Muscle of leg (tissue), 3 donors: ENCODE measurements at regions not wholly inside any gene's neighbourhood (a gene's known extent, or its start where the extent isn't known, plus 50 kb on each side); places are given as distances from the start of the nearest gene placed in this dataset.

ENCODE experiments used
- DNase-seq: peaks from one replicate; pipeline ENCODE4 v3.0.0; 2013
- H3K27ac ChIP-seq: one replicate; pipeline ENCODE4 v1.5.1; 2013; ENCODE audit warnings: mild to moderate bottlenecking, low read length, control low read depth
- H3K27me3 ChIP-seq: one replicate; pipeline ENCODE4 v1.6.1; 2013; ENCODE audit warnings: low read length; ENCODE audit not compliant: control insufficient read depth, insufficient read depth
- H3K36me3 ChIP-seq: one replicate; pipeline ENCODE4 v1.6.1; 2013; ENCODE audit warnings: low read length; ENCODE audit not compliant: control insufficient read depth, insufficient read depth
- H3K4me1 ChIP-seq: one replicate; pipeline ENCODE4 v1.6.1; 2013; ENCODE audit warnings: low read length; ENCODE audit not compliant: control insufficient read depth, insufficient read depth
- H3K4me3 ChIP-seq: one replicate; pipeline ENCODE4 v1.5.1; 2013; ENCODE audit warnings: low read length, control low read depth
- H3K9me3 ChIP-seq: replicated peaks from 2 replicates; pipeline ENCODE4 v1.6.1; 2013; ENCODE audit warnings: low read depth, low read length; ENCODE audit not compliant: control insufficient read depth
- WGBS: methylation state at CpG from one replicate; pipeline ENCODE4 v1.1.5; 2013; ENCODE audit warnings: missing lambda C conversion rate; ENCODE audit not compliant: insufficient coverage; 5-methylcytosine and 5-hydroxymethylcytosine counted together

DNA sequence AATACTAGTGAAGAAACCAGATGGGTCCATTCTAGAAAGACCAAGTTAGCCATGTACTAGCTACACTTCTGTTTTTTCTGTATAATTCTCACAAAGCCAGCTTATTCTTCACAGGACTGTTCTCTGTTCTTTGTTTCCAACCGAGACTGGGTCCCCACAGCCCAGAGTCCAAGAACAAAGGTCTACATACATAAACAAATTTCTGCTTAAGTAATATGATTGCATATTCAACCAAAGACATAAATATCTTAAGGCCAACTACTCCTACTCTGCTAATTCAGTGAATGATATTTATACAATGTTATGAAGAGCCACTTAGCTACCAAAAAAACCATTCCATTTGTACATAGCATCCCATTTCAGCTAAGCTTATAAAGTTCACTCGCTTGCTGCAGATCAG is 299.8 kb upstream of the CCDC54 start:
- H3K36me3 ChIP-seq = no peaks in the 10 kb centered on the region
- no CpG with 5 or more reads among the region's 2 CpGs for WGBS
- H3K27ac ChIP-seq = no peak overlapping the region
- no peaks in the 10 kb centered on the region for H3K4me1 ChIP-seq
- DNase-seq = no peak
- H3K4me3 ChIP-seq = no peak overlapping the region
- no peaks in the 10 kb centered on the region for H3K9me3 ChIP-seq
- no peaks in the 10 kb centered on the region for H3K27me3 ChIP-seq

- no peak for DNase-seq
- no CpG with 5 or more reads among the region's 3 CpGs for WGBS
- H3K27ac ChIP-seq = no peak overlapping the region
- H3K36me3 ChIP-seq = no peaks in the 10 kb centered on the region
- no peaks in the 10 kb centered on the region for H3K9me3 ChIP-seq
- no peaks in the 10 kb centered on the region for H3K4me1 ChIP-seq
- H3K4me3 ChIP-seq = no peak overlapping the region
- no peaks in the 10 kb centered on the region for H3K27me3 ChIP-seq
Observed at GRCh38 chr3:107082527-107082926, 294.7 kb upstream of the CCDC54 start.

- Histone ChIP-seq H3K9me3 (no peaks in the 10 kb centered on the region), H3K27me3 (no peaks in the 10 kb centered on the region), H3K4me3 (no peak overlapping the region), H3K27ac (no peak overlapping the region), H3K36me3 (no peaks in the 10 kb centered on the region), H3K4me1 (no peaks in the 10 kb centered on the region)
- WGBS = 91% methylated on average over 3 of the region's 3 CpGs
- DNase-seq = no peak
Observed at GRCh38 chr3:107085261-107085660, 292.0 kb upstream of the CCDC54 start.

- no peaks in the 10 kb centered on the region for H3K4me1 ChIP-seq
- DNase-seq = no peak
- H3K27ac ChIP-seq = no peak overlapping the region
- WGBS = no CpG with 5 or more reads among the region's 3 CpGs
- H3K4me3 ChIP-seq = no peak overlapping the region
- H3K9me3 ChIP-seq = no peaks in the 10 kb centered on the region
- H3K27me3 ChIP-seq = no peaks in the 10 kb centered on the region
- no peaks in the 10 kb centered on the region for H3K36me3 ChIP-seq
Observed at GRCh38 chr3:107092121-107092520, 285.1 kb upstream of the CCDC54 start.

- H3K9me3 ChIP-seq = no peaks in the 10 kb centered on the region
- DNase-seq = no peak
- H3K4me3 ChIP-seq = no peak overlapping the region
- no peaks in the 10 kb centered on the region for H3K4me1 ChIP-seq
- no peaks in the 10 kb centered on the region for H3K36me3 ChIP-seq
- H3K27ac ChIP-seq = no peak overlapping the region
- no peaks in the 10 kb centered on the region for H3K27me3 ChIP-seq
Observed at GRCh38 chr3:107098864-107099263, 278.4 kb upstream of the CCDC54 start.

DNA sequence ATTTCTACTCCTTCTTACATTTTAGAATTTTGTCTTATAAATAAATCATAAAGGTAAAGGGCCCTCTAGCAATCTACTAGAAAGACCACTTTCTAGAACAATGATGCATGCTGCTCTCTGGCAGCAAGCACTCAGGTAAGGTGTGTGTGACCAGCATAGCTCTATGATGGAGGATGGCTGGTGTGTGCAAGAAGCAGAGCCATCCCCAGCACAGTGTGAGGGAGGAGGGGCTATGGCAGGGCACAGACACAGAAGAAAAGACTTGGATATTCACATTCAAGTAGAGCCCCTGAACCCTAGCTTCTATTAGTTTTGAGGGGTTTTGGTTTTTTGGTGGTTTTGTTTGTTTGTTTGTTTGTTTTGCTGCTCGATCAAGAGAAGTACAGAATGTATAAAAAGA is 277.1 kb upstream of the CCDC54 start:
- no peak for DNase-seq
- Histone ChIP-seq H3K4me3 (no peak overlapping the region), H3K4me1 (no peaks in the 10 kb centered on the region), H3K9me3 (no peaks in the 10 kb centered on the region), H3K36me3 (no peaks in the 10 kb centered on the region), H3K27me3 (no peaks in the 10 kb centered on the region), H3K27ac (no peak overlapping the region)
- WGBS = no CpG with 5 or more reads among the region's 1 CpG

- Histone ChIP-seq H3K9me3 (no peaks in the 10 kb centered on the region), H3K4me1 (no peaks in the 10 kb centered on the region), H3K27ac (no peak overlapping the region), H3K36me3 (no peaks in the 10 kb centered on the region), H3K4me3 (no peak overlapping the region), H3K27me3 (no peaks in the 10 kb centered on the region)
- no peak for DNase-seq
- no CpG with 5 or more reads among the region's 1 CpG for WGBS
Observed at GRCh38 chr3:107100573-107100972, 276.7 kb upstream of the CCDC54 start.

GRCh38 chr3:107103786-107104185 is 273.5 kb upstream of the CCDC54 start:
- H3K36me3 ChIP-seq = no peaks in the 10 kb centered on the region
- no peaks in the 10 kb centered on the region for H3K4me1 ChIP-seq
- H3K27me3 ChIP-seq = no peaks in the 10 kb centered on the region
- no CpG with 5 or more reads among the region's 2 CpGs for WGBS
- no peak overlapping the region for H3K27ac ChIP-seq
- no peaks in the 10 kb centered on the region for H3K9me3 ChIP-seq
- no peak overlapping the region for H3K4me3 ChIP-seq
- no peak for DNase-seq

- WGBS = 83% methylated on average over 6 of the region's 7 CpGs
Observed at GRCh38 chr3:107106316-107106715, 270.9 kb upstream of the CCDC54 start.

DNA sequence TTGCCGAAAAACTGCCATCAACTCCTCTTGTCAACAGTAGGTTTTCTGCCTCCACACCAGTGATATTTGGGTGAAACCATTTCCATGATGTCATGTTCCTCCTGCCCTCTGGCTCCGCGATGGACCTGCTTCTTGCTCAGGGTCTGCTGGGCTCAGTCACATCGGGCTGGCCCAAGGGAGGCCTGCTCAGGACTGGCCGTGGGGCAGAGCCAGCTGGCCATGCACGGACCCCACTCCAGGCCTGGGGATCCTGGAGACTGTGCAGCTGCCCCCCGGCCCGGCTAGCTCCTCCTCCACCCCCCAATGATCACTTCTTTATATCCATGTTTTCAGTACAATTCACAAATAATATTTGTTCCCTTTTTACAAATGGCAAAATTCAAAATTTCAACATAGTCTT is 270.3 kb upstream of the CCDC54 start:
- Histone ChIP-seq H3K36me3 (no peaks in the 10 kb centered on the region), H3K4me1 (no peaks in the 10 kb centered on the region), H3K27ac (no peak overlapping the region), H3K4me3 (no peak overlapping the region), H3K27me3 (no peaks in the 10 kb centered on the region), H3K9me3 (no peaks in the 10 kb centered on the region)
- DNase-seq = no peak
- WGBS = 94% methylated on average over 8 of the region's 8 CpGs

More at GRCh38 chr3:107106316-107106715, 270.9 kb upstream of the CCDC54 start:
- Histone ChIP-seq H3K27me3 (no peaks in the 10 kb centered on the region), H3K36me3 (no peaks in the 10 kb centered on the region), H3K9me3 (no peaks in the 10 kb centered on the region), H3K27ac (no peak overlapping the region), H3K4me1 (no peaks in the 10 kb centered on the region), H3K4me3 (no peak overlapping the region)
- no peak for DNase-seq

- H3K4me3 ChIP-seq = no peak overlapping the region
Observed at GRCh38 chr3:107110596-107111305, 266.5 kb upstream of the CCDC54 start.

More at GRCh38 chr3:107110596-107111305, 266.5 kb upstream of the CCDC54 start:
- WGBS = 71% methylated on average over 1 of the region's 3 CpGs
- Histone ChIP-seq H3K4me1 (no peaks in the 10 kb centered on the region), H3K27me3 (no peaks in the 10 kb centered on the region), H3K9me3 (no peaks in the 10 kb centered on the region), H3K27ac (no peak overlapping the region), H3K36me3 (no peaks in the 10 kb centered on the region)
- DNase-seq = no peak
